SK-N-SH (cell line): ENCODE measurements at regions not wholly inside any gene's neighbourhood (a gene's known extent, or its start where the extent isn't known, plus 50 kb on each side); places are given as distances from the start of the nearest gene placed in this dataset.

Source experiments
- ELF1 ChIP-seq: IDR thresholded peaks from 2 replicates; pipeline ENCODE4 v1.4.0; 2012
- GATA2 ChIP-seq: sonication (generic); formaldehyde crosslinking; IDR thresholded peaks from 2 replicates; pipeline ENCODE4 v1.5.0; 2020; ENCODE audit warnings: mild to moderate bottlenecking, missing genetic modification reagents
- POLR2AphosphoS5 ChIP-seq: IDR thresholded peaks from 2 replicates; pipeline ENCODE4 v1.6.1; 2012; ENCODE audit warnings: low read depth, low read length
- TAF1 ChIP-seq: IDR thresholded peaks from 2 replicates; pipeline ENCODE4 v1.6.1; 2012; ENCODE audit warnings: low read depth, mild to moderate bottlenecking, low read length, moderate library complexity, borderline replicate concordance
- TF ChIP-seq, protein P1 (sequence below): fragments of 200-600 bp; sonication (generic); IDR thresholded peaks from 2 replicates; pipeline ENCODE4 v1.6.1; 2017; ENCODE audit warnings: antibody characterized with exemption, mild to moderate bottlenecking, moderate library complexity

DNA sequence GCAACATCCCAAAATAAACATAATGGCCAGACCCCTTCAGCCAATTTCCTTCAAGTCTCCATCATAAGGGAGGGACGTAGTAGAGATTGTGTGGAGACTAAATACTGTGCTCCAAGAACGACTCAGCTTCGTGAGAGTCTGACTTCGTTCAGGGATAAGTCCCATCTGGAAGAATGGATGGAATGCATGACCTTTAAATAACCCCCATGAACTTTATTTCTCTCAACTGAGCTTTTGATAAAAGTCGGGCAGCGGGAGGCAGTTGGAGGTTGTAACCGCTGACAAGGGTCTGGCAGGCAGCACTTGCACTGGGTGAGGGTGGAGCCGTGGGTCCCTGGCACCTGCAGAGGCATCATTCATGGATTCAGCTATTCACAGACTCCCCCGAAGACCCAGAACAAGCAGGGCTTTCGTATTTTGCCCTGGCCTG, 115.9 kb downstream of the ZFP36L2 start:
- TF ChIP-seq, protein P1, sequence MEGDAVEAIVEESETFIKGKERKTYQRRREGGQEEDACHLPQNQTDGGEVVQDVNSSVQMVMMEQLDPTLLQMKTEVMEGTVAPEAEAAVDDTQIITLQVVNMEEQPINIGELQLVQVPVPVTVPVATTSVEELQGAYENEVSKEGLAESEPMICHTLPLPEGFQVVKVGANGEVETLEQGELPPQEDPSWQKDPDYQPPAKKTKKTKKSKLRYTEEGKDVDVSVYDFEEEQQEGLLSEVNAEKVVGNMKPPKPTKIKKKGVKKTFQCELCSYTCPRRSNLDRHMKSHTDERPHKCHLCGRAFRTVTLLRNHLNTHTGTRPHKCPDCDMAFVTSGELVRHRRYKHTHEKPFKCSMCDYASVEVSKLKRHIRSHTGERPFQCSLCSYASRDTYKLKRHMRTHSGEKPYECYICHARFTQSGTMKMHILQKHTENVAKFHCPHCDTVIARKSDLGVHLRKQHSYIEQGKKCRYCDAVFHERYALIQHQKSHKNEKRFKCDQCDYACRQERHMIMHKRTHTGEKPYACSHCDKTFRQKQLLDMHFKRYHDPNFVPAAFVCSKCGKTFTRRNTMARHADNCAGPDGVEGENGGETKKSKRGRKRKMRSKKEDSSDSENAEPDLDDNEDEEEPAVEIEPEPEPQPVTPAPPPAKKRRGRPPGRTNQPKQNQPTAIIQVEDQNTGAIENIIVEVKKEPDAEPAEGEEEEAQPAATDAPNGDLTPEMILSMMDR, result no peak
- TF ChIP-seq TAF1 (no peak), POLR2AphosphoS5 (no peak), GATA2 (no peak), ELF1 (no peak)
